IMR-90 (cell line): ENCODE measurements at regions not wholly inside any gene's neighbourhood (a gene's known extent, or its start where the extent isn't known, plus 50 kb on each side); places are given as distances from the start of the nearest gene placed in this dataset.

Experiments
- BHLHE40 ChIP-seq: fragments of 150-350 bp; IDR thresholded peaks from 2 replicates; pipeline ENCODE4 v1.6.1; 2016; ENCODE audit warnings: mild to moderate bottlenecking, low read depth, low read length
- CEBPB ChIP-seq: IDR thresholded peaks from 2 replicates; pipeline ENCODE4 v1.6.1; 2012; ENCODE audit warnings: low read depth, low read length, improper control_type of control experiment
- FOS ChIP-seq: fragments of 150-350 bp; IDR thresholded peaks from 2 replicates; pipeline ENCODE4 v1.6.1; 2016; ENCODE audit warnings: low read depth, low read length
- MAFK ChIP-seq: IDR thresholded peaks from 2 replicates; pipeline ENCODE4 v1.6.1; 2012; ENCODE audit warnings: low read depth, low read length, improper control_type of control experiment
- MAZ ChIP-seq: IDR thresholded peaks from 2 replicates; pipeline ENCODE4 v1.6.1; 2012; ENCODE audit warnings: low read depth, mild to moderate bottlenecking, low read length, improper control_type of control experiment, moderate library complexity, borderline replicate concordance
- MXI1 ChIP-seq: IDR thresholded peaks from 2 replicates; pipeline ENCODE4 v1.6.1; 2012; ENCODE audit warnings: low read depth, mild to moderate bottlenecking, low read length, moderate library complexity, borderline replicate concordance
- POLR2A ChIP-seq: IDR thresholded peaks from 2 replicates; pipeline ENCODE4 v1.6.1; 2012; ENCODE audit warnings: mild to moderate bottlenecking, low read depth, low read length
- RAD21 ChIP-seq: IDR thresholded peaks from 2 replicates; pipeline ENCODE4 v1.6.1; 2012; ENCODE audit warnings: low read length, improper control_type of control experiment
- RCOR1 ChIP-seq: IDR thresholded peaks from 2 replicates; pipeline ENCODE4 v1.6.1; 2012; ENCODE audit warnings: mild to moderate bottlenecking, low read length, improper control_type of control experiment; ENCODE audit not compliant: insufficient replicate concordance
- RFX5 ChIP-seq: IDR thresholded peaks from 2 replicates; pipeline ENCODE4 v1.8.0; 2012; ENCODE audit warnings: low read depth, mild to moderate bottlenecking, low read length, moderate library complexity
- SMC3 ChIP-seq: fragments of 150-350 bp; IDR thresholded peaks from 2 replicates; pipeline ENCODE4 v1.6.1; 2016; ENCODE audit warnings: low read depth, mild to moderate bottlenecking, antibody characterized with exemption, low read length, moderate library complexity
- TF ChIP-seq, protein P1 (sequence below): conservative IDR thresholded peaks from 2 replicates; pipeline ENCODE4 v1.5.1; 2012; ENCODE audit warnings: mild to moderate bottlenecking, low read depth, low read length, improper control_type of control experiment
- TF ChIP-seq, protein P2 (sequence below): fragments of 150-350 bp; IDR thresholded peaks from 2 replicates; pipeline ENCODE4 v1.6.1; 2016; ENCODE audit warnings: low read depth, mild to moderate bottlenecking, low read length, moderate library complexity, borderline replicate concordance
- TF ChIP-seq, protein P3 (sequence below): fragments of 150-350 bp; IDR thresholded peaks from 2 replicates; pipeline ENCODE4 v1.6.1; 2017; ENCODE audit warnings: mild to moderate bottlenecking, antibody characterized with exemption, low read length, low read depth

DNA sequence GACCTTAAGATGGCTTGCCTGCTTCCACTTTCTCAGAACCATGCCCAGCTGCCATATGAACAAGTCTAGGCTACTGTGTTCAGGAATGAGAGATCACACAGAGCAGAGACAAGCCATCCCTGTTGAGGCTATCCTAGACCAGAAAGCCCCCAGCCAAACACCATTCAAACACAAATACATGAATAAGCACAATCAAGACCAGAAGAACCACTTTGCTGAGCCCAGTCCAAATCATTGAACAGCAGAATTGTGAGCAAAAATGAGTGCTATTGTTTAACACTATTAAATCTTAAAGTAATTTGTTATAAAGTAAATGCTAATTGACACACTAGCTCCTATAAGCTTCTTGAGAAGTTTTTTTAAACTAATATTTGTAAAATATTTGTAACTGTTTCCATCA is 79.0 kb upstream of the LYZL1 start:
- no peak for TF ChIP-seq POLR2A
- TF ChIP-seq, protein P1, sequence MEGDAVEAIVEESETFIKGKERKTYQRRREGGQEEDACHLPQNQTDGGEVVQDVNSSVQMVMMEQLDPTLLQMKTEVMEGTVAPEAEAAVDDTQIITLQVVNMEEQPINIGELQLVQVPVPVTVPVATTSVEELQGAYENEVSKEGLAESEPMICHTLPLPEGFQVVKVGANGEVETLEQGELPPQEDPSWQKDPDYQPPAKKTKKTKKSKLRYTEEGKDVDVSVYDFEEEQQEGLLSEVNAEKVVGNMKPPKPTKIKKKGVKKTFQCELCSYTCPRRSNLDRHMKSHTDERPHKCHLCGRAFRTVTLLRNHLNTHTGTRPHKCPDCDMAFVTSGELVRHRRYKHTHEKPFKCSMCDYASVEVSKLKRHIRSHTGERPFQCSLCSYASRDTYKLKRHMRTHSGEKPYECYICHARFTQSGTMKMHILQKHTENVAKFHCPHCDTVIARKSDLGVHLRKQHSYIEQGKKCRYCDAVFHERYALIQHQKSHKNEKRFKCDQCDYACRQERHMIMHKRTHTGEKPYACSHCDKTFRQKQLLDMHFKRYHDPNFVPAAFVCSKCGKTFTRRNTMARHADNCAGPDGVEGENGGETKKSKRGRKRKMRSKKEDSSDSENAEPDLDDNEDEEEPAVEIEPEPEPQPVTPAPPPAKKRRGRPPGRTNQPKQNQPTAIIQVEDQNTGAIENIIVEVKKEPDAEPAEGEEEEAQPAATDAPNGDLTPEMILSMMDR = no peak
- TF ChIP-seq RAD21 = no peak
- TF ChIP-seq CEBPB = no peak
- no peak for TF ChIP-seq RFX5
- no peak for TF ChIP-seq RCOR1
- TF ChIP-seq MXI1 = no peak
- no peak for TF ChIP-seq SMC3
- no peak for TF ChIP-seq MAZ
- TF ChIP-seq MAFK = no peak
- TF ChIP-seq, protein P2, sequence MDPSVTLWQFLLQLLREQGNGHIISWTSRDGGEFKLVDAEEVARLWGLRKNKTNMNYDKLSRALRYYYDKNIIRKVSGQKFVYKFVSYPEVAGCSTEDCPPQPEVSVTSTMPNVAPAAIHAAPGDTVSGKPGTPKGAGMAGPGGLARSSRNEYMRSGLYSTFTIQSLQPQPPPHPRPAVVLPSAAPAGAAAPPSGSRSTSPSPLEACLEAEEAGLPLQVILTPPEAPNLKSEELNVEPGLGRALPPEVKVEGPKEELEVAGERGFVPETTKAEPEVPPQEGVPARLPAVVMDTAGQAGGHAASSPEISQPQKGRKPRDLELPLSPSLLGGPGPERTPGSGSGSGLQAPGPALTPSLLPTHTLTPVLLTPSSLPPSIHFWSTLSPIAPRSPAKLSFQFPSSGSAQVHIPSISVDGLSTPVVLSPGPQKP = no peak
- TF ChIP-seq, protein P3, sequence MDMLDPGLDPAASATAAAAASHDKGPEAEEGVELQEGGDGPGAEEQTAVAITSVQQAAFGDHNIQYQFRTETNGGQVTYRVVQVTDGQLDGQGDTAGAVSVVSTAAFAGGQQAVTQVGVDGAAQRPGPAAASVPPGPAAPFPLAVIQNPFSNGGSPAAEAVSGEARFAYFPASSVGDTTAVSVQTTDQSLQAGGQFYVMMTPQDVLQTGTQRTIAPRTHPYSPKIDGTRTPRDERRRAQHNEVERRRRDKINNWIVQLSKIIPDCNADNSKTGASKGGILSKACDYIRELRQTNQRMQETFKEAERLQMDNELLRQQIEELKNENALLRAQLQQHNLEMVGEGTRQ = no peak
- TF ChIP-seq FOS = no peak
- no peak for TF ChIP-seq BHLHE40
